Stimulated activated CD8-positive, alpha-beta memory T cell treated with anti-CD3 and anti-CD28 coated beads, Interleukin-15, amount 100 ng/mL, for 24 hours (primary cell): ENCODE measurements at regions not wholly inside any gene's neighbourhood (a gene's known extent, or its start where the extent isn't known, plus 50 kb on each side); places are given as distances from the start of the nearest gene placed in this dataset.
"Not testable (repeated sequence)": the region's sequence is repeated elsewhere in the genome, so short reads cannot be mapped to it uniquely, and the experiment has no call there.

ENCODE experiments used
- DNase-seq: peaks from one replicate; pipeline ENCODE4 v3.0.0-alpha.2; 2020; ENCODE audit warnings: low read depth

- DNase-seq: no peak
Observed at GRCh38 chr10:64732372-64732957, 1211.3 kb downstream of the REEP3 start.

DNA sequence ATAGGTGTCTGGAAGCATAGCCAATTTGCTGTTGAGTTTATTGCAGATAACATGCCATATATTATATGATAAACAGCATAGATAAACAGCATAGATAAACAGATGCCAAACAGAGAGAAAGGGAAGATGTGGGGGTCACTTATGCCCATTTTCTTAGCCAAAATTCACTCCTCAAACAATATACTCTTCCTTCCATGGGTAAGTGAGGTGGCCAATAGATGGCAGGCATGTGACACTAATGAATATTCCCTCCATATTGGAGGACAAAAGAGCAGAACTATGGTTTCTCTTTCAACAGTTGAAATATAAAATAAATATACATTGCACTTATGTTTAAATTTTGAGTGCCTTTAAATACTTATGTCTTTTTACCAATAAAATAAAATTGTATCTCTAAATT lies 1212.8 kb downstream of the REEP3 start:
- no peak for DNase-seq

GRCh38 chr10:64738462-64738861 lies 1217.3 kb downstream of the REEP3 start:
- no peak for DNase-seq

GRCh38 chr10:64745565-64745964 lies 1224.4 kb downstream of the REEP3 start:
- DNase-seq: no peak

DNA sequence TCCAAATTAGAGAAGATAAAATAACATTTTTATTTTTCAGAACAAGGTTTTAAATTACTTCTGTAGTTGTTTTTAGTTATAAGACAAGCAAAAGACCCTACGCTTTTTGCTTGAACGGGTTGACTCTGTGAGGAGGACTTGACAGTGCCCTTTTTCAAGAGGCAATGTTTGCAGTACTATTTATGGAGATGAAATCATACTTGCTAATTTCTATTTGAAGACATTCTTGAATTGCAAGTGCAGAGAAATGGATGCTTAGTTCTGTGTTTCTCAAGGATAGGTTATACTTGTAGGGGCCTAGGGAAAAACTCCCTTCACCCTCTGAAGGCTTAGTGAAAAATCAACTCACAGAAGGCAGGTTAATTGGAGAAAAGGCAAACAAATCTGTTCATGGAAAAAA lies 1229.5 kb downstream of the REEP3 start:
- no peak for DNase-seq

DNA sequence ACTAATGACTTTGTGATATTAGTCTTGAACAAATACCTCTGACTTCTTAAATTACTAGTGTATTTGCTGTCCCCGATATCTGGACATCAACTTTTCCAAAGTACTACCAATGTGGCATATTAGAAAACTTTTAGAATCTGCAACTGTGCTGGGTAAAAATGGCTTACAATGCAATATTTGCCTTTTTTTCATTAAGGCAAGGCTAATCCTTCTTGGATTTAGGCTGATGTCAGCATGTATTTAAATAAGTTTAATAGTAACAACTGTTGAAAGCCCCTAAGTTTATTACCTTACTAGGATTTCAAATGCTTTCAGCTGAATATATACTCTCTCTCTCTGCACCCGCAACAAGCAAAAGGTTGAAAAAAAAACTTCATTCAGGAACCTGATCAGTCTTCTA lies 1232.3 kb downstream of the REEP3 start:
- DNase-seq: no peak

GRCh38 chr10:64760371-64760770 lies 1239.2 kb downstream of the REEP3 start:
- DNase-seq: no peak

- no peak for DNase-seq
Observed at GRCh38 chr10:64762861-64763260, 1241.7 kb downstream of the REEP3 start.

GRCh38 chr10:64765498-64765897 lies 1244.3 kb downstream of the REEP3 start:
- no peak for DNase-seq

- DNase-seq: no peak
Observed at GRCh38 chr10:64771253-64772050, 1250.3 kb downstream of the REEP3 start.

DNA sequence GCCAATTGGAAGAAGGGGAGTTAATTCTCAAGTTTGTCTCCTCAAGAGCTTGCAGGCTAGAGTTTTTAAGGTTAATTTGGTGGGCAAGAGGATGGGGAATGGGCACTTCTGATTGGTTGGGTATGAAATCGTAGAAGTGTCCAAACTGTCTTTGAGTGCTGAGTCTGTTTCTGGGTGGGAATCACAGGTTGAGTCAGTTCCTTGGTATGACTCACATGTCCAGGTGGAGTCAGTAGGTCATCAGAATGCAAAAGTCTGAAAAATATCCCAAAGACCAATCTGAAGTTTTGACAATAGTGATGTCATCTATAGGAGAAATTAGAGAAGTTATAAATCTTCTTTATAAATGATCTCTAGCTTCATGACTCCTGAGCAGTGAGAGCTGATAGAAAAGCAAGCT lies 1252.2 kb downstream of the REEP3 start:
- no peak for DNase-seq

GRCh38 chr10:64784451-64784850 lies 1263.2 kb downstream of the REEP3 start:
- not testable (repeated sequence) for DNase-seq

DNA sequence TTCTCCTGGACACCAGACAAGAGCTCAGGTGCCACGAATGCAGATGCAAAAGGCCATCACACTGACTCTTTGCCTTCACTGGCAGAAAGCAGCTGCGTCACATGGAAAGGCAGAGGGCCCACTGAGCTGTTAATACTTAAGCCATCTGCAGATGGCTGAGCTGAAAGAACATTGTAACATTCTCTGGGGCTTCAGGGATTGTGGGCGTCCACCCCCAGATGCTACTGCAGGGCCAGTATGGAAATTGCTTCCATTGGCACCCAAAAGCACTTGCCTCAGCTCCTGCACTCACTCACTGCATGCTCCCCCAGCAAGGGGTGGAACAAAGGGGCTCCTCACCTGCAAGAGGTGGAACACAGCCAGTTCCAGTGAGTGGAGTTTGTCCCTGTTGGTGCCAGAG lies 1264.6 kb downstream of the REEP3 start:
- no peak for DNase-seq

GRCh38 chr10:64786989-64787388 lies 1265.8 kb downstream of the REEP3 start:
- DNase-seq: no peak

- no peak for DNase-seq
Observed at GRCh38 chr10:64795847-64796246, 1274.6 kb downstream of the REEP3 start.

GRCh38 chr10:64798297-64798696 lies 1277.1 kb downstream of the REEP3 start:
- DNase-seq: no peak

DNA sequence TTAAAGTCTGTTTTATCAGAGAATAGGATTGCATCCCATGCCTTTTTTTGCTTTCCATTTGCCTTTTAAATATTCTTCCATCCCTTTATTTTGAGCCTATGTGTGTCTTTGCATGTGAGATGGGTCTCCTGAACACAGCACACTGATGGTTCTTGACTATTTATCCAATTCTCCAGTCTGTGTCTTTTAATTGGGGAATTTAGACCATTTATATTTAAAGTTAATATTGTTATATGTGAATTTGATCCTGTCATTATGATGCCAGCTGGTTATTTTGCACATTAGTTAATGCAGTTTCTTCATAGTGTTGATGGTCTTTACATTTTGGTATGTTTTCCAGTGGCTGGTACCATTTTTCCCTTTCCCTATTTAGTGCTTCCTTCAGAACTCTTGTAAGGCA lies 1287.0 kb downstream of the REEP3 start:
- not testable (repeated sequence) for DNase-seq

DNA sequence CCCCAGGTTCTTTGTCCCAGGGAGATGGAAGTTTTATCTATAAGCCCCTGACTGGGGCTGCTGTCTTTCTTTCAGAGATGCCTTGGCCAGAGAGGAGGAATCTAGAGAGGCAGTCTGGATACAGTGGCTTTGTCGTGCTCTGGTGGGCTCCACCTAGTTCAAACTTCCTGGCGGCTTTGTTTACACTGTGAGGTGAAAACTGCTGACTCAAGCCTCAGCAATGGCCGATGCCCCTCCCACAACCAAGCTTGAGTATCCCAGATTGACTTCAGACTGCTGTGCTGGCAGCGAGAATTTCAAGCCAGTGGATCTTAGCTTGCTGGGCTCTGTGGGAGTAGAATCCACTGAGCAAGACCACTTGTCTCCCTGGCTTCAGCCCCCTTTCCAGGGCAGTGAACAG lies 1288.8 kb downstream of the REEP3 start:
- DNase-seq: not testable (repeated sequence)

- DNase-seq: no peak
Observed at GRCh38 chr10:64813391-64813790, 1292.2 kb downstream of the REEP3 start.

- no peak for DNase-seq
Observed at GRCh38 chr10:64814201-64814600, 1293.0 kb downstream of the REEP3 start.

- no peak for DNase-seq
Observed at GRCh38 chr10:64829888-64830412, 1308.7 kb downstream of the REEP3 start.

DNA sequence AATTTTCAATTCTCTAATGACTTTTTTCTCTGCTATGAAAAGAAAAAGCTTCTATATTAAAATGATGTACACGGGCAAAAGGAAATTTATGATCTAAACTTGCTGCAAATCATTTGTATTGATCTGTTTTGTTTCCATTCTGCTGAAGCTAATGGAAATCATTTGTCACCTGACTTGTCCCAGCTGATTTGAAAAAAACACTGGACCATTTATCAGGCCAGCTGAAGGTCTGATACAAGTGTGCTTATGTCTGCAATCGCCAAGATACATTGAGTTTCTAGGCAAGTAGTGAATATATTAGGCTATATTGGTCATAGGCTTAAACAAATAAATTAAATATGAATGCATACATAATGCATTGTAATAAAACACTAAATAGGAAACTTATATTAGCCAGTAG lies 1309.7 kb downstream of the REEP3 start:
- no peak for DNase-seq

- no peak for DNase-seq
Observed at GRCh38 chr10:64840341-64840740, 1319.1 kb downstream of the REEP3 start.

DNA sequence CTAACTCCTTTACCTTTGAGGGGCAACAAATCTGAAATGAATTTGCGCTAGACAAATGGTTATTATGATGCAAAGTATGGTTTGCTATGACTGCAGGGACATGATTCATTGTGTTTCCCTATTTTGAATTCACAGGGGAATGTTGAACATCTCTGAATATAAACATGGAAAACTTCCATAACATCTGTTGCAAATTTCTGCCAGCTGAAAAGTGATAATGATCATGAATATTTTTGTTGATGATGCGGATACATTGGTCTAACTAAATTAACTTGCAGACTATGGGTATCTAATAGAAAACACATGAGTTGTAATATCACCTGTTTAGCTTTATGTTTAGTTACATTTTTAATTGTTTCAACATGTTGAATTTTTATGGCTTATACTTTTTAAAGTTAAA lies 1325.5 kb downstream of the REEP3 start:
- DNase-seq: no peak
